ENCODE measurements at regions not wholly inside any gene's neighbourhood (a gene's known extent, or its start where the extent isn't known, plus 50 kb on each side); places are given as distances from the start of the nearest gene placed in this dataset.

DNA sequence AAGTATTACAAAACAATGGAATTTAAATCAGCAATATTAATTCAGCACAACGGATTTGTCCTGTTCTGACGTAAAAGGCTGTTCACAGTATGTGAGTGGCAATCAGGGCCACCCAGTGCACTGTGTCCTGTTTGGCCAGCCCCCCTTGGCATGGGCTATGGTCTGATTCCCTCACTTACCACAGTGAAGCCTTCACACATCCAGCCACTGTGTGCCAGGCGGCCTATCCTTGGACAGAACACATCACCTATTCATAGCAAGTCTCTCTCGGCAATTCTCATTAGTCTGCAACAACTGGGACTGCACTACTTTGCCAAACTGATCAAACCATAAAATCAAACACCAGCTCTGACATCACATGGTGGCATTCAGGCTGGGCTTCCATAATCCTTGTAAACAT lies 221.5 kb upstream of the TSHZ3 start:
- TF ChIP-seq, protein P1, sequence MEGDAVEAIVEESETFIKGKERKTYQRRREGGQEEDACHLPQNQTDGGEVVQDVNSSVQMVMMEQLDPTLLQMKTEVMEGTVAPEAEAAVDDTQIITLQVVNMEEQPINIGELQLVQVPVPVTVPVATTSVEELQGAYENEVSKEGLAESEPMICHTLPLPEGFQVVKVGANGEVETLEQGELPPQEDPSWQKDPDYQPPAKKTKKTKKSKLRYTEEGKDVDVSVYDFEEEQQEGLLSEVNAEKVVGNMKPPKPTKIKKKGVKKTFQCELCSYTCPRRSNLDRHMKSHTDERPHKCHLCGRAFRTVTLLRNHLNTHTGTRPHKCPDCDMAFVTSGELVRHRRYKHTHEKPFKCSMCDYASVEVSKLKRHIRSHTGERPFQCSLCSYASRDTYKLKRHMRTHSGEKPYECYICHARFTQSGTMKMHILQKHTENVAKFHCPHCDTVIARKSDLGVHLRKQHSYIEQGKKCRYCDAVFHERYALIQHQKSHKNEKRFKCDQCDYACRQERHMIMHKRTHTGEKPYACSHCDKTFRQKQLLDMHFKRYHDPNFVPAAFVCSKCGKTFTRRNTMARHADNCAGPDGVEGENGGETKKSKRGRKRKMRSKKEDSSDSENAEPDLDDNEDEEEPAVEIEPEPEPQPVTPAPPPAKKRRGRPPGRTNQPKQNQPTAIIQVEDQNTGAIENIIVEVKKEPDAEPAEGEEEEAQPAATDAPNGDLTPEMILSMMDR (conservative IDR thresholded peaks at IDR 0.05): no peak
- no peak for TF ChIP-seq ZFX (IDR thresholded peaks at IDR 0.05)

Measured in C4-2B (cell line).